ENCODE measurements at regions not wholly inside any gene's neighbourhood (a gene's known extent, or its start where the extent isn't known, plus 50 kb on each side); places are given as distances from the start of the nearest gene placed in this dataset.

GRCh38 chr3:137264843-137265330 is 307.1 kb downstream of the IL20RB start:
- Histone ChIP-seq H4K20me1 (ENCODE audit: low read depth, low read length) (no peaks in the 10 kb centered on the region), H3K4me3 (ENCODE audit: insufficient read depth, low read length, poor library complexity, severe bottlenecking) (no peak overlapping the region), H3K9me2 (replicated peaks; ENCODE audit: insufficient read depth, low read length) (no peaks in the 10 kb centered on the region), H3K79me2 (ENCODE audit: insufficient read depth, low read length) (no peaks in the 10 kb centered on the region), H3K9me3 (ENCODE audit: insufficient read depth, low read length) (no peaks in the 10 kb centered on the region), H3F3A (ENCODE audit: insufficient read depth) (no peaks in the 10 kb centered on the region), H2AFZ (ENCODE audit: low read depth, low read length, severe bottlenecking) (no peak overlapping the region), H3K9ac (ENCODE audit: low read length) (no peak overlapping the region), H3K27ac (ENCODE audit: low read depth, low read length) (no peak overlapping the region), H3K4me2 (ENCODE audit: low read depth, low read length, poor library complexity, severe bottlenecking) (no peak overlapping the region), H3K36me3 (ENCODE audit: low read length) (no peaks in the 10 kb centered on the region), H3K27me3 (ENCODE audit: low read length) (no peaks in the 10 kb centered on the region)
- TF ChIP-seq CTCF (IDR thresholded peaks at IDR 0.05; ENCODE audit: insufficient read depth, low read length, poor library complexity, severe bottlenecking) (no peak), EZH2phosphoT487 (conservative IDR thresholded peaks at IDR 0.05; ENCODE audit: low read length) (no peak)

GRCh38 chr3:137282871-137283270 is 325.1 kb downstream of the IL20RB start:
- Histone ChIP-seq H3K9ac (ENCODE audit: low read length) (no peak overlapping the region), H4K20me1 (ENCODE audit: low read depth, low read length) (no peaks in the 10 kb centered on the region), H3K9me3 (ENCODE audit: insufficient read depth, low read length) (no peaks in the 10 kb centered on the region), H3K27me3 (ENCODE audit: low read length) (no peaks in the 10 kb centered on the region), H3K79me2 (ENCODE audit: insufficient read depth, low read length) (no peaks in the 10 kb centered on the region), H3K36me3 (ENCODE audit: low read length) (no peaks in the 10 kb centered on the region), H3F3A (ENCODE audit: insufficient read depth) (no peaks in the 10 kb centered on the region), H3K9me2 (replicated peaks; ENCODE audit: insufficient read depth, low read length) (no peaks in the 10 kb centered on the region), H3K27ac (ENCODE audit: low read depth, low read length) (no peak overlapping the region), H3K4me2 (ENCODE audit: low read depth, low read length, poor library complexity, severe bottlenecking) (no peak overlapping the region), H3K4me3 (ENCODE audit: insufficient read depth, low read length, poor library complexity, severe bottlenecking) (no peak overlapping the region), H2AFZ (ENCODE audit: low read depth, low read length, severe bottlenecking) (no peak overlapping the region)
- TF ChIP-seq EZH2phosphoT487 (conservative IDR thresholded peaks at IDR 0.05; ENCODE audit: low read length) (no peak), CTCF (IDR thresholded peaks at IDR 0.05; ENCODE audit: insufficient read depth, low read length, poor library complexity, severe bottlenecking) (no peak)

- Histone ChIP-seq H2AFZ (ENCODE audit: low read depth, low read length, severe bottlenecking) (no peak overlapping the region), H3K9me3 (ENCODE audit: insufficient read depth, low read length) (no peaks in the 10 kb centered on the region), H3K27me3 (ENCODE audit: low read length) (no peaks in the 10 kb centered on the region), H3K4me3 (ENCODE audit: insufficient read depth, low read length, poor library complexity, severe bottlenecking) (no peak overlapping the region), H3K36me3 (ENCODE audit: low read length) (no peaks in the 10 kb centered on the region), H3F3A (ENCODE audit: insufficient read depth) (no peaks in the 10 kb centered on the region), H3K27ac (ENCODE audit: low read depth, low read length) (no peak overlapping the region), H3K9ac (ENCODE audit: low read length) (no peak overlapping the region), H3K9me2 (replicated peaks; ENCODE audit: insufficient read depth, low read length) (no peaks in the 10 kb centered on the region), H3K79me2 (ENCODE audit: insufficient read depth, low read length) (no peaks in the 10 kb centered on the region), H3K4me2 (ENCODE audit: low read depth, low read length, poor library complexity, severe bottlenecking) (no peak overlapping the region), H4K20me1 (ENCODE audit: low read depth, low read length) (no peaks in the 10 kb centered on the region)
- TF ChIP-seq CTCF (IDR thresholded peaks at IDR 0.05; ENCODE audit: insufficient read depth, low read length, poor library complexity, severe bottlenecking), result no peak
Measured at GRCh38 chr3:137285924-137286323, 328.1 kb downstream of the IL20RB start.

All from SU-DHL-6 (cell line).